A673 (cell line): ENCODE measurements at regions not wholly inside any gene's neighbourhood (a gene's known extent, or its start where the extent isn't known, plus 50 kb on each side); places are given as distances from the start of the nearest gene placed in this dataset.

Experiments
- CTCF ChIP-seq: fragments of 300-800, 200-600 bp; sonication (generic); conservative IDR thresholded peaks from 2 replicates; pipeline ENCODE4 v1.5.1; 2017; ENCODE audit warnings: low read depth, mild to moderate bottlenecking, antibody characterized with exemption, low read length, moderate library complexity, mixed read lengths
- EZH2 ChIP-seq: fragments of 200-600 bp; sonication (generic); IDR thresholded peaks from 2 replicates; pipeline ENCODE4 v1.6.1; 2017; ENCODE audit warnings: borderline replicate concordance, low read depth, mild to moderate bottlenecking, mixed read lengths, antibody characterized with exemption, low read length; ENCODE audit not compliant: poor library complexity, severe bottlenecking

GRCh38 chr2:37477921-37478320, 133.5 kb downstream of the QPCT start:
- no peak for TF ChIP-seq CTCF
- no peak for TF ChIP-seq EZH2
